ENCODE measurements at regions not wholly inside any gene's neighbourhood (a gene's known extent, or its start where the extent isn't known, plus 50 kb on each side); places are given as distances from the start of the nearest gene placed in this dataset.

DNA sequence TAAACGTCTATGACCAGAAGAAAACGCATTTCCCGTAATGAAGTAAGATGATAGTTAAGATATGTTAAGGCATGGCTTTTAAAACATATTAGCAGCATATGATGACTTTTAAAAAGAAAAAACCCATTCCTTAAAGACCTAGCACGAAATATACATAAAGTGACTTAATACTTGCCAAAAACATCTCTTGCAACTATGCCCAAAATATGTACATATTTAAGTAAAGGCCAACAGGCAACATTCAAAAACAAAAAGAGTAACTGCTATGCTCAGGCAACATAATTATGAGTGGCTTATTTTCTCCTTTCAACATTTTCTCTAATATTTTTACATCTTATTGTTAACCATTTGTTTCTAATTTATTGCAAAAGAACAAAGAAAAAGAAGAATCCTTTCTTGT is 60.3 kb upstream of the PAPOLG start:
- TF ChIP-seq, protein P1, sequence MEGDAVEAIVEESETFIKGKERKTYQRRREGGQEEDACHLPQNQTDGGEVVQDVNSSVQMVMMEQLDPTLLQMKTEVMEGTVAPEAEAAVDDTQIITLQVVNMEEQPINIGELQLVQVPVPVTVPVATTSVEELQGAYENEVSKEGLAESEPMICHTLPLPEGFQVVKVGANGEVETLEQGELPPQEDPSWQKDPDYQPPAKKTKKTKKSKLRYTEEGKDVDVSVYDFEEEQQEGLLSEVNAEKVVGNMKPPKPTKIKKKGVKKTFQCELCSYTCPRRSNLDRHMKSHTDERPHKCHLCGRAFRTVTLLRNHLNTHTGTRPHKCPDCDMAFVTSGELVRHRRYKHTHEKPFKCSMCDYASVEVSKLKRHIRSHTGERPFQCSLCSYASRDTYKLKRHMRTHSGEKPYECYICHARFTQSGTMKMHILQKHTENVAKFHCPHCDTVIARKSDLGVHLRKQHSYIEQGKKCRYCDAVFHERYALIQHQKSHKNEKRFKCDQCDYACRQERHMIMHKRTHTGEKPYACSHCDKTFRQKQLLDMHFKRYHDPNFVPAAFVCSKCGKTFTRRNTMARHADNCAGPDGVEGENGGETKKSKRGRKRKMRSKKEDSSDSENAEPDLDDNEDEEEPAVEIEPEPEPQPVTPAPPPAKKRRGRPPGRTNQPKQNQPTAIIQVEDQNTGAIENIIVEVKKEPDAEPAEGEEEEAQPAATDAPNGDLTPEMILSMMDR (IDR thresholded peaks at IDR 0.05), result no peak
- no peak for TF ChIP-seq POLR2AphosphoS5 (IDR thresholded peaks at IDR 0.05)

Measured in suprapubic skin (tissue), 3 donors.